Panc1 (cell line): ENCODE measurements at regions not wholly inside any gene's neighbourhood (a gene's known extent, or its start where the extent isn't known, plus 50 kb on each side); places are given as distances from the start of the nearest gene placed in this dataset.

Experiments
- CTCF ChIP-seq: fragments of 450-650 bp; IDR thresholded peaks from 2 replicates; pipeline ENCODE4 v1.5.1; 2017; ENCODE audit warnings: mild to moderate bottlenecking
- POLR2AphosphoS5 ChIP-seq: IDR thresholded peaks from 2 replicates; pipeline ENCODE4 v1.6.1; 2012; ENCODE audit warnings: mild to moderate bottlenecking, low read depth, low read length, moderate library complexity
- REST ChIP-seq, 2 experiments: IDR thresholded peaks; 2 replicates each; pipeline ENCODE4 v1.6.1; 2011 to 2012; ENCODE audit warnings: low read depth in 2 of 2, control low read depth in 1 of 2, low read length in 1 of 2, mild to moderate bottlenecking in 1 of 2, moderate library complexity in 1 of 2; ENCODE audit not compliant: insufficient read depth in 1 of 2
- SIN3A ChIP-seq: IDR thresholded peaks from 2 replicates; pipeline ENCODE4 v1.6.1; 2012; ENCODE audit warnings: low read depth, mild to moderate bottlenecking, low read length, moderate library complexity, borderline replicate concordance; ENCODE audit not compliant: insufficient read depth

GRCh38 chr6:849075-849506 is 156.2 kb upstream of the EXOC2 start:
- TF ChIP-seq CTCF (no peak), REST (IDR thresholded peaks at IDR 0.05; ENCODE audit: insufficient read depth in 1 of 2, low read depth in 2 of 2, low read length in 1 of 2) (no peak), SIN3A (no peak), POLR2AphosphoS5 (no peak)
